ENCODE measurements at regions not wholly inside any gene's neighbourhood (a gene's known extent, or its start where the extent isn't known, plus 50 kb on each side); places are given as distances from the start of the nearest gene placed in this dataset.

DNA sequence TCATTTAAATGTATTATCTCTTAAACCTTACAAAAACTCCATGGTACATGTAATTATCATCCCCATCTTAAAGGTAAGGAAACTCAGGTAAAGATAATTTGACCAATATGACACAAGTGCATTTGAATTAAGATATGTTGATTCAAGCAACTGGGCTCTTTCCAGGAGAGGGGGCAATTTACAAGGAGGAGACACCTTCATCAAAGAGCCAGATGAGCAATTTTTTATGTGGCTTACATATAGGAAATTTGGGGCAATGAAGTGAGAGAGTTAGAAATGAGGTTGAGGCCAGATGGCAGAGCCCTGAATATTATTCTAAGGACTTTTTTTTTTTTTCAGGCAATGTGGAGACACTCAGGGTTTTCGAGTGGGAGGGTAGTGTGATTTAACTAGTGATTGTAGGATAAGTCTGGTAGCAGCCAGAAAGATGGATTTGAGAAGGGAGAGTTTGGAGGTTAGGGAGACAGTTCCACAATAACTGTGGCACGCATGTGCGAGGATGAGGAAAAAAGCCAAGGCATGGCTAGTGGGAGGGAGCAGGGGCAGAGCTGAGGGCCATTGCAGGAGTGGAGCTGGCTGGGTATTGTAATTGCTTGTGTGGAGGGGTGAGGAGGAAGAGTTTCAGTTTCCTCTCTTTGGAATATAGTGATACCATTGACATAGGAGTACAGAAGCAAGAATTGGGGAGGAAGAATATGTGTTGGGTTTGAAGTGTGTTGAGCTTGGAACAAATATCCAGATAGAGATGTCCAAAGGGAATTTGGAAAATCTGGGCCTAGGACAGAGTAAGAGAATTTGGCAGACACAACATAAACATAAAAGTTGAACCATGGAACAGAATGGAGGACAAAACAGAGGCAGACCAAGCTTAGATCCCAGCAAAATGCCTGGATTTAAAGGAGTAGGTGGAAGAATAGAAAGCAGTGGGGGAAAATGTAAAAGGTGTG, 72.0 kb downstream of the ACTBL2 start:
- Mint-ChIP-seq H3K36me3 (ENCODE audit: low read depth) (no peaks in the 10 kb centered on the region), H3K27me3 (ENCODE audit: low read depth) (no peaks in the 10 kb centered on the region), H3K4me3 (ENCODE audit: low read depth) (no peak overlapping the region), H3K9me3 (no peaks in the 10 kb centered on the region), H3K27ac (no peak overlapping the region), H3K4me1 (ENCODE audit: low read depth) (no peaks in the 10 kb centered on the region)
- intact Hi-C loops (cut with micrococcal nuclease) = no loop called here
- no peak for DNase-seq (ENCODE audit: low spot score)

DNA sequence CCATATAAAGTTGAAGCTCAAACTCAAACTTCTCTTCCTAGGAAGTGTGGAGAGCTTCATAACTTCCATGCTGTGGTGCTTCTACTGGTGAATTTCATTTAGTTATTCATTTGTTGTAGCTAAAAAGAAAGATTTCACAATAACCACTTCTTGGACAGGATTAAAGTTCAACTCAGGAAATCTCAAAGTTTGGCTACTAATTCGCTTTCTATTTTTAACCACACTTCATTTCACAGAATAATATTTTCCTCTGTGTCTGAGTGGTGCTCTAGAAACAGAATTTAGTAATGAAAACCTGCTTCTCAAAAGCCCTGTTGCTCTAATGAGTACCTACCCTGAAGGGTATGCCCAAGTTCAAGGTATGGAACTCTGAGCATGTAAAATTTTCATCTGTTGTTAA, 73.9 kb downstream of the ACTBL2 start:
- peaks cover 1% of the 10 kb centered on the region for H3K27me3 Mint-ChIP-seq (ENCODE audit: low read depth)
- intact Hi-C loops (cut with micrococcal nuclease) = no loop called here
- H3K9me3 Mint-ChIP-seq = no peaks in the 10 kb centered on the region
- DNase-seq (ENCODE audit: low spot score) = no peak
- H3K4me3 Mint-ChIP-seq (ENCODE audit: low read depth) = no peak overlapping the region
- H3K4me1 Mint-ChIP-seq (ENCODE audit: low read depth) = no peaks in the 10 kb centered on the region
- H3K27ac Mint-ChIP-seq = no peak overlapping the region
- no peaks in the 10 kb centered on the region for H3K36me3 Mint-ChIP-seq (ENCODE audit: low read depth)

GRCh38 chr5:57408285-57408684, 74.3 kb downstream of the ACTBL2 start:
- no peak for DNase-seq (ENCODE audit: low spot score)
- peaks cover 3% of the 10 kb centered on the region for H3K27me3 Mint-ChIP-seq (ENCODE audit: low read depth)
- no peak overlapping the region for H3K4me3 Mint-ChIP-seq (ENCODE audit: low read depth)
- intact Hi-C loops (cut with micrococcal nuclease) = no loop called here
- H3K4me1 Mint-ChIP-seq (ENCODE audit: low read depth) = no peaks in the 10 kb centered on the region
- H3K9me3 Mint-ChIP-seq = no peaks in the 10 kb centered on the region
- no peaks in the 10 kb centered on the region for H3K36me3 Mint-ChIP-seq (ENCODE audit: low read depth)
- no peak overlapping the region for H3K27ac Mint-ChIP-seq

- no peak for DNase-seq (ENCODE audit: low spot score)
Observed at GRCh38 chr5:57407391-57407790, 75.2 kb downstream of the ACTBL2 start.

GRCh38 chr5:57406641-57407040, 76.0 kb downstream of the ACTBL2 start:
- H3K27me3 Mint-ChIP-seq (ENCODE audit: low read depth) = peaks cover 6% of the 10 kb centered on the region
- no peak overlapping the region for H3K4me3 Mint-ChIP-seq (ENCODE audit: low read depth)
- H3K4me1 Mint-ChIP-seq (ENCODE audit: low read depth) = no peaks in the 10 kb centered on the region
- H3K27ac Mint-ChIP-seq = no peak overlapping the region
- intact Hi-C loops (cut with micrococcal nuclease) = no loop called here
- DNase-seq (ENCODE audit: low spot score) = no peak
- no peaks in the 10 kb centered on the region for H3K9me3 Mint-ChIP-seq
- no peaks in the 10 kb centered on the region for H3K36me3 Mint-ChIP-seq (ENCODE audit: low read depth)

More at GRCh38 chr5:57407391-57407790, 75.2 kb downstream of the ACTBL2 start:
- intact Hi-C loops (cut with micrococcal nuclease) = no loop called here
- H3K4me3 Mint-ChIP-seq (ENCODE audit: low read depth) = no peak overlapping the region
- no peaks in the 10 kb centered on the region for H3K4me1 Mint-ChIP-seq (ENCODE audit: low read depth)
- H3K36me3 Mint-ChIP-seq (ENCODE audit: low read depth) = no peaks in the 10 kb centered on the region
- H3K27ac Mint-ChIP-seq = no peak overlapping the region
- H3K9me3 Mint-ChIP-seq = no peaks in the 10 kb centered on the region
- H3K27me3 Mint-ChIP-seq (ENCODE audit: low read depth) = peaks cover 6% of the 10 kb centered on the region

DNA sequence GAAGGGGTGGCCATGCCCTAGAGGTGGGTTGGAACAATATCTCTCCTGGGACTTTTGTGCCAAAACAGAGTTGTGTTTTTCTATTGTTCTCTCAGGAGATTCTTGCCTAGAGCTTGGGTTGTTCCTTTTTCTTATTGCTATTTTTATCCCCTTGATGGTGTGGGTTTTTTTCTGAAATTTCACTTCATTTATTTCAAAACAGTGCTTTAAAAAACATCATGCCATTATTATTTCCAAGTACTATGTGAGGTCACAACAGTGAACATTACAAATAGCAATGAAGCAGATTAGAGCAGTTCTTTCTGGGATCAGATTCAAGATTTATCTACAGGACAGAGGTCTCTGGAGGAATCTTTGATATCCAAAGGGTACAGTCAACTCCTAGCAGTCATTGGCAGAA, 76.6 kb downstream of the ACTBL2 start:
- Mint-ChIP-seq H3K27ac (no peak overlapping the region), H3K9me3 (no peaks in the 10 kb centered on the region), H3K27me3 (ENCODE audit: low read depth) (peaks cover 6% of the 10 kb centered on the region), H3K4me3 (ENCODE audit: low read depth) (no peak overlapping the region), H3K4me1 (ENCODE audit: low read depth) (no peaks in the 10 kb centered on the region), H3K36me3 (ENCODE audit: low read depth) (no peaks in the 10 kb centered on the region)
- intact Hi-C loops (cut with micrococcal nuclease) = no loop called here
- no peak for DNase-seq (ENCODE audit: low spot score)

DNA sequence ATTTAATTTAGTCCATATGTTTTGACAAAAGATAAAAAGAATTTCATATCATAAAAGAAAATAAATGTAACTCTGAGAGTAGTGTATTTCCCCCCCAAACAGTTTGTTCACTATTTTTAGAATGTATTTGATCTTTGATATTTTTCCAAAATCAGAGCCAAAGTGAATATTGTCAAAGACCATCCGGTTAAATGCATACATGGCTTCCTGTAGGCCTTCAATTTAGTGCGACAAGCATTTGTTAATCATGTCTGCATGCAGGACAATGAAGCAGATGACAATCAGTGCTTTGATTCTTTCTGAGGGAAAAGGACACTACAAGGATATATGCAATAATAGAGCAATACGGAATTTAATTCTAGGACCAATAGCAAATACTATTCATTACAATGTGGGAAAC, 79.8 kb downstream of the ACTBL2 start:
- H3K4me1 Mint-ChIP-seq (ENCODE audit: low read depth) = no peaks in the 10 kb centered on the region
- H3K27ac Mint-ChIP-seq = no peak overlapping the region
- no peak for DNase-seq (ENCODE audit: low spot score)
- H3K4me3 Mint-ChIP-seq (ENCODE audit: low read depth) = no peak overlapping the region
- no peaks in the 10 kb centered on the region for H3K9me3 Mint-ChIP-seq
- H3K36me3 Mint-ChIP-seq (ENCODE audit: low read depth) = no peaks in the 10 kb centered on the region
- peaks cover 10% of the 10 kb centered on the region for H3K27me3 Mint-ChIP-seq (ENCODE audit: low read depth)
- intact Hi-C loops (cut with micrococcal nuclease) = no loop called here

GRCh38 chr5:57402348-57402747, 80.3 kb downstream of the ACTBL2 start:
- H3K36me3 Mint-ChIP-seq (ENCODE audit: low read depth) = no peaks in the 10 kb centered on the region
- no peaks in the 10 kb centered on the region for H3K4me1 Mint-ChIP-seq (ENCODE audit: low read depth)
- H3K9me3 Mint-ChIP-seq = no peaks in the 10 kb centered on the region
- H3K27ac Mint-ChIP-seq = no peak overlapping the region
- intact Hi-C loops (cut with micrococcal nuclease) = no loop called here
- H3K4me3 Mint-ChIP-seq (ENCODE audit: low read depth) = no peak overlapping the region
- no peak for DNase-seq (ENCODE audit: low spot score)
- peaks cover 10% of the 10 kb centered on the region for H3K27me3 Mint-ChIP-seq (ENCODE audit: low read depth)

- no peak overlapping the region for H3K27ac Mint-ChIP-seq
- no peak overlapping the region for H3K4me3 Mint-ChIP-seq (ENCODE audit: low read depth)
Observed at GRCh38 chr5:57398413-57399093, 84.1 kb downstream of the ACTBL2 start.

DNA sequence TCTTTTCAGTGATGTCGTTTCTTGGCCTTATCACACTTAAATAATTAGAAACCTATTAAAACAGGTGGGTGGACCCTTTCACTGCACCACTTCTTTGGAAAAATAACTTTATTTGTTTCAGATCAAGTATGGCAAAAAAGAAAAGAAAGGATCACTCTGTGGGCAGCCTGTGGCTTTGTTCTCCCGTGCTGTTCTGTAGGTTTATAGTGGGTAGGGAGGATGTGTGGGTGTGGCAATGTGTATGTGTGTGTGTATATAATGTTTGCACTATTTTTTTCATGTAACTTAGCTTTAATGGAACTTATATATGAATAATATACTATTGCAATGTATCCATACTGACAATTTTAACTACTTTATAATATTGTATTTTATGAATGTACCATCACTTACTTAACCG, 85.9 kb downstream of the ACTBL2 start:
- Mint-ChIP-seq H3K9me3 (no peaks in the 10 kb centered on the region), H3K27me3 (ENCODE audit: low read depth) (peaks cover 11% of the 10 kb centered on the region), H3K36me3 (ENCODE audit: low read depth) (no peaks in the 10 kb centered on the region), H3K4me3 (ENCODE audit: low read depth) (no peak overlapping the region), H3K27ac (no peak overlapping the region), H3K4me1 (ENCODE audit: low read depth) (no peaks in the 10 kb centered on the region)
- no peak for DNase-seq (ENCODE audit: low spot score)
- intact Hi-C loops (cut with micrococcal nuclease) = no loop called here

More at GRCh38 chr5:57398413-57399093, 84.1 kb downstream of the ACTBL2 start:
- H3K27me3 Mint-ChIP-seq (ENCODE audit: low read depth) = peaks cover 8% of the 10 kb centered on the region
- intact Hi-C loops (cut with micrococcal nuclease) = no loop called here
- DNase-seq (ENCODE audit: low spot score) = no peak
- no peaks in the 10 kb centered on the region for H3K36me3 Mint-ChIP-seq (ENCODE audit: low read depth)
- no peaks in the 10 kb centered on the region for H3K9me3 Mint-ChIP-seq
- no peaks in the 10 kb centered on the region for H3K4me1 Mint-ChIP-seq (ENCODE audit: low read depth)

GRCh38 chr5:57394421-57395210, 88.0 kb downstream of the ACTBL2 start:
- no peak overlapping the region for H3K27ac Mint-ChIP-seq
- intact Hi-C loops (cut with micrococcal nuclease) = loop anchor here (2.0 kb wide), 1 partner anchor 22 kb away; no protein-coding TSS in a partner anchor
- no peaks in the 10 kb centered on the region for H3K36me3 Mint-ChIP-seq (ENCODE audit: low read depth)
- H3K4me1 Mint-ChIP-seq (ENCODE audit: low read depth) = no peaks in the 10 kb centered on the region
- H3K9me3 Mint-ChIP-seq = no peaks in the 10 kb centered on the region
- H3K27me3 Mint-ChIP-seq (ENCODE audit: low read depth) = peaks cover 9% of the 10 kb centered on the region
- no peak for DNase-seq (ENCODE audit: low spot score)
- H3K4me3 Mint-ChIP-seq (ENCODE audit: low read depth) = no peak overlapping the region

- Mint-ChIP-seq H3K27me3 (ENCODE audit: low read depth) (no peaks in the 10 kb centered on the region), H3K36me3 (ENCODE audit: low read depth) (no peaks in the 10 kb centered on the region), H3K4me3 (ENCODE audit: low read depth) (no peak overlapping the region), H3K9me3 (no peaks in the 10 kb centered on the region), H3K4me1 (ENCODE audit: low read depth) (peaks cover 16% of the 10 kb centered on the region), H3K27ac (no peak overlapping the region)
- intact Hi-C loops (cut with micrococcal nuclease) = no loop called here
- no peak for DNase-seq (ENCODE audit: low spot score)
Observed at GRCh38 chr5:57386958-57387357, 95.7 kb downstream of the ACTBL2 start.

All from activated T-helper 2 cell treated with anti-CD3 and anti-CD28 coated beads, Interferon-gamma antibody, Interleukin-2, Interleukin-4, amounts not matched to agents 10 μg/mL and 5 μg/mL and 100 μg/mL, durations not matched to agents 14 hours and 24 hours and 36 hours (primary cell).